IMR-90 (cell line): ENCODE measurements at regions not wholly inside any gene's neighbourhood (a gene's known extent, or its start where the extent isn't known, plus 50 kb on each side); places are given as distances from the start of the nearest gene placed in this dataset.

Source experiments
- ATAC-seq: fragments of 200-7000 bp; cut with Tn5 transposase; 2 replicates; pipeline ENCODE4 v1.9.1; 2020; ENCODE audit warnings: low read depth, mild to moderate bottlenecking, moderate library complexity
- BruUV-seq: library from RNA; stranded (reverse); fragments of 400-500 nt; replicated peaks from 2 replicates; lab custom pipeline; 2021; lab: Mats Ljungman, UMichigan
- CTCF ChIA-PET: fragments of 300-600 bp; formaldehyde crosslinking; extraction: SDS; loops from one replicate; lab custom pipeline; 2021; ENCODE audit warnings: antibody characterized with exemption; lab: Yijun Ruan, JAX
- POLR2A ChIA-PET: fragments of 300-600 bp; sonication (Branson Sonifier 250); formaldehyde crosslinking; loops from one replicate; lab custom pipeline; 2022; ENCODE audit warnings: antibody characterized with exemption; ENCODE audit not compliant: unreplicated experiment; lab: Charles Lee
- DNase-seq: peaks from one replicate; pipeline ENCODE4 v3.0.0; 2013
- H2AFZ ChIP-seq: replicated peaks from 2 replicates; pipeline ENCODE3; 2013; ENCODE audit warnings: low read length, mild to moderate bottlenecking; ENCODE audit not compliant: poor library complexity
- H2AK5ac ChIP-seq: 2 replicates; pipeline ENCODE4 v1.6.1; 2013; ENCODE audit warnings: low read depth, low read length, inconsistent platforms
- H2AK9ac ChIP-seq: replicated peaks from 2 replicates; pipeline ENCODE3; 2013; ENCODE audit warnings: mild to moderate bottlenecking, low read depth, low read length, moderate library complexity; ENCODE audit not compliant: poor library complexity
- H2BK120ac ChIP-seq: 2 replicates; pipeline ENCODE4 v1.6.1; 2013; ENCODE audit warnings: low read depth, low read length, inconsistent platforms
- H2BK15ac ChIP-seq: 3 replicates; pipeline ENCODE4 v1.6.1; 2013; ENCODE audit warnings: low read depth, low read length, inconsistent platforms
- H2BK20ac ChIP-seq: 2 replicates; pipeline ENCODE4 v1.6.1; 2013; ENCODE audit warnings: low read depth, mild to moderate bottlenecking, inconsistent platforms, low read length, moderate library complexity
- H2BK5ac ChIP-seq: 2 replicates; pipeline ENCODE4 v1.6.1; 2013; ENCODE audit warnings: mild to moderate bottlenecking, low read depth, low read length, inconsistent platforms; ENCODE audit not compliant: poor library complexity, severe bottlenecking
- H3K14ac ChIP-seq: replicated peaks from 2 replicates; pipeline ENCODE4 v1.6.1; 2013; ENCODE audit warnings: low read depth, low read length, inconsistent platforms
- H3K18ac ChIP-seq: 2 replicates; pipeline ENCODE4 v1.6.1; 2013; ENCODE audit warnings: low read depth, low read length, control low read depth
- H3K23ac ChIP-seq: 2 replicates; pipeline ENCODE4 v1.6.1; 2013; ENCODE audit warnings: low read depth, low read length, inconsistent platforms
- H3K27ac ChIP-seq: 2 replicates; pipeline ENCODE4 v1.5.1; 2013; ENCODE audit warnings: mild to moderate bottlenecking, control low read depth, low read length; ENCODE audit not compliant: insufficient read depth
- H3K27me3 ChIP-seq: 2 replicates; pipeline ENCODE4 v1.6.1; 2013; ENCODE audit warnings: low read length; ENCODE audit not compliant: control insufficient read depth, insufficient read depth
- H3K36me3 ChIP-seq: 2 replicates; pipeline ENCODE4 v1.6.1; 2013; ENCODE audit warnings: low read length, mixed read lengths; ENCODE audit not compliant: control insufficient read depth, insufficient read depth
- H3K4ac ChIP-seq: 2 replicates; pipeline ENCODE4 v1.6.1; 2013; ENCODE audit warnings: low read depth, low read length, inconsistent platforms
- H3K4me1 ChIP-seq: 2 replicates; pipeline ENCODE4 v1.6.1; 2013; ENCODE audit warnings: low read length, mixed read lengths; ENCODE audit not compliant: control insufficient read depth, insufficient read depth
- H3K4me2 ChIP-seq: 2 replicates; pipeline ENCODE4 v1.6.1; 2013; ENCODE audit warnings: low read depth, mild to moderate bottlenecking, control low read depth, low read length, moderate library complexity
- H3K4me3 ChIP-seq: 2 replicates; pipeline ENCODE4 v1.5.1; 2013; ENCODE audit warnings: low read depth, mild to moderate bottlenecking, control low read depth, low read length, moderate library complexity; ENCODE audit not compliant: insufficient read depth
- H3K56ac ChIP-seq: 2 replicates; pipeline ENCODE4 v1.6.1; 2013; ENCODE audit warnings: low read length, inconsistent platforms; ENCODE audit not compliant: insufficient read depth; ENCODE audit errors: extremely low read depth
- H3K79me1 ChIP-seq, 2 experiments: 2 replicates each; pipeline ENCODE4 v1.6.1; 2013; ENCODE audit warnings: low read length in 2 of 2, inconsistent platforms in 1 of 2, low read depth in 1 of 2
- H3K9ac ChIP-seq: 2 replicates; pipeline ENCODE4 v1.6.1; 2013; ENCODE audit warnings: low read depth, low read length, control low read depth
- H3K9me1 ChIP-seq: 2 replicates; pipeline ENCODE4 v1.6.1; 2013; ENCODE audit warnings: low read length, inconsistent platforms; ENCODE audit not compliant: insufficient read depth
- H3K9me3 ChIP-seq: 2 replicates; pipeline ENCODE4 v1.6.1; 2013; ENCODE audit warnings: low read length; ENCODE audit not compliant: control insufficient read depth, insufficient read depth
- H4K20me1 ChIP-seq: 2 replicates; pipeline ENCODE4 v1.6.1; 2013; ENCODE audit warnings: low read length, inconsistent platforms; ENCODE audit not compliant: insufficient read depth
- H4K5ac ChIP-seq: 2 replicates; pipeline ENCODE4 v1.6.1; 2013; ENCODE audit warnings: mild to moderate bottlenecking, low read depth, low read length, control low read depth
- H4K8ac ChIP-seq, 2 experiments: 2 replicates each; pipeline ENCODE4 v1.6.1; 2013; ENCODE audit warnings: low read depth in 2 of 2, low read length in 2 of 2, control low read depth in 1 of 2, inconsistent platforms in 1 of 2
- H4K91ac ChIP-seq: 2 replicates; pipeline ENCODE4 v1.6.1; 2013; ENCODE audit warnings: low read depth, low read length, inconsistent platforms; ENCODE audit not compliant: insufficient read depth
- MXI1 ChIP-seq: IDR thresholded peaks from 2 replicates; pipeline ENCODE4 v1.6.1; 2012; ENCODE audit warnings: low read depth, mild to moderate bottlenecking, low read length, moderate library complexity, borderline replicate concordance
- SMC3 ChIP-seq: fragments of 150-350 bp; IDR thresholded peaks from 2 replicates; pipeline ENCODE4 v1.6.1; 2016; ENCODE audit warnings: low read depth, mild to moderate bottlenecking, antibody characterized with exemption, low read length, moderate library complexity
- WGBS, 2 experiments: methylation state at CpG; one replicate each; pipeline versions ENCODE4 v1.1.5 to v1.1.7; 2013; ENCODE audit warnings: missing lambda C conversion rate in 2 of 2; ENCODE audit not compliant: insufficient read length in 1 of 2; ENCODE audit errors: extremely low coverage in 2 of 2; 5-methylcytosine and 5-hydroxymethylcytosine counted together
- dilution Hi-C: fragments of 300-500 bp; cut with HindIII; formaldehyde crosslinking; loops from one replicate; pipeline ENCODE4 v1.14.3; 2018; ENCODE audit warnings: low sequenced_read_pairs; ENCODE audit not compliant: unreplicated experiment
- in situ Hi-C: fragments of 300-500 bp; cut with MboI; formaldehyde crosslinking; loops from 3 replicates; pipeline ENCODE4 v1.14.3; 2019; ENCODE audit warnings: low sequenced_read_pairs, inconsistent platforms, mixed read lengths
- intact Hi-C: fragments of 100-400 bp; cut with micrococcal nuclease; formaldehyde crosslinking; loops from 2 replicates; pipeline ENCODE4 v1.10.0; 2022

GRCh38 chr4:65983061-65983460 lies 312.8 kb upstream of the EPHA5 start:
- BruUV-seq: no TSS peak
- dilution Hi-C loops: no loop called here

More at GRCh38 chr4:65983061-65983460, 312.8 kb upstream of the EPHA5 start:
- no peaks in the 10 kb centered on the region for H3K27me3 ChIP-seq
- intact Hi-C loops: no loop called here
- no peak overlapping the region for H2BK15ac ChIP-seq
- H2AFZ ChIP-seq: no peak overlapping the region
- WGBS, 2 experiments: no CpG with 5 or more reads among the region's 2 CpGs
- H3K4me1 ChIP-seq: no peaks in the 10 kb centered on the region
- no peak overlapping the region for H2BK20ac ChIP-seq
- ATAC-seq (no peak), DNase-seq (no peak)
- no peaks in the 10 kb centered on the region for H3K9me1 ChIP-seq
- H2BK120ac ChIP-seq: no peak overlapping the region
- no peak overlapping the region for H4K5ac ChIP-seq
- H3K9me3 ChIP-seq: no peaks in the 10 kb centered on the region
- H2BK5ac ChIP-seq: no peak overlapping the region
- no peak overlapping the region for H4K91ac ChIP-seq
- no peaks in the 10 kb centered on the region for H3K36me3 ChIP-seq
- H3K9ac ChIP-seq: no peak overlapping the region
- H3K18ac ChIP-seq: no peak overlapping the region
- H3K56ac ChIP-seq: no peak overlapping the region
- no peak overlapping the region for H3K14ac ChIP-seq
- H2AK5ac ChIP-seq: no peak overlapping the region
- H4K8ac ChIP-seq: no peak overlapping the region
- H3K4me2 ChIP-seq: no peak overlapping the region
- H3K4ac ChIP-seq: no peak overlapping the region
- H4K20me1 ChIP-seq: no peaks in the 10 kb centered on the region
- H3K23ac ChIP-seq: no peak overlapping the region
- in situ Hi-C loops: no loop called here
- ChIA-PET POLR2A (no interaction called here), CTCF (no interaction called here)
- H3K4me3 ChIP-seq: no peak overlapping the region
- no peaks in the 10 kb centered on the region for H3K79me1 ChIP-seq
- no peak overlapping the region for H3K27ac ChIP-seq
- H2AK9ac ChIP-seq: no peak overlapping the region
- no peak for TF ChIP-seq SMC3
- no peak for TF ChIP-seq MXI1
